DND-41 (cell line): ENCODE measurements at regions not wholly inside any gene's neighbourhood (a gene's known extent, or its start where the extent isn't known, plus 50 kb on each side); places are given as distances from the start of the nearest gene placed in this dataset.

Experiments used
- ATAC-seq: fragments of 200-7000 bp; cut with Tn5 transposase; 3 replicates; pipeline ENCODE4 v1.9.1; 2021; ENCODE audit warnings: low read depth; ENCODE audit not compliant: insufficient read depth
- DNase-seq: peaks from one replicate; pipeline ENCODE4 v3.0.0-alpha.2; 2020
- H2AFZ ChIP-seq: 2 replicates; pipeline ENCODE4 v1.6.0; 2012; ENCODE audit warnings: low read depth, low read length
- H3K27ac ChIP-seq: 2 replicates; pipeline ENCODE4 v1.5.1; 2012; ENCODE audit warnings: low read length, inconsistent platforms
- H3K27me3 ChIP-seq: fragments of 200-600 bp; sonication (generic); 2 replicates; pipeline ENCODE4 v1.6.0; 2012; ENCODE audit warnings: low read length, mild to moderate bottlenecking, inconsistent platforms; ENCODE audit not compliant: insufficient read depth, poor library complexity
- H3K36me3 ChIP-seq: 2 replicates; pipeline ENCODE4 v1.5.1; 2012; ENCODE audit warnings: low read length, inconsistent platforms; ENCODE audit not compliant: insufficient read depth
- H3K4me1 ChIP-seq: 2 replicates; pipeline ENCODE4 v1.5.1; 2012; ENCODE audit warnings: mild to moderate bottlenecking, low read length; ENCODE audit not compliant: insufficient read depth
- H3K4me2 ChIP-seq: 2 replicates; pipeline ENCODE4 v1.6.0; 2012; ENCODE audit warnings: mild to moderate bottlenecking, moderate library complexity, low read length, inconsistent platforms; ENCODE audit not compliant: insufficient read depth
- H3K4me3 ChIP-seq, 2 experiments: fragments of 200-600 bp in 1 of 2; shearing (Covaris generic) in 1 of 2; 2 replicates each; pipeline ENCODE4 v1.5.1; 2012 to 2016; ENCODE audit warnings: inconsistent platforms in 2 of 2, low read length in 2 of 2, mild to moderate bottlenecking in 2 of 2, low read depth in 1 of 2, moderate library complexity in 1 of 2
- H3K79me2 ChIP-seq: 2 replicates; pipeline ENCODE4 v1.6.0; 2012; ENCODE audit warnings: low read length, inconsistent platforms; ENCODE audit not compliant: insufficient read depth
- H3K9ac ChIP-seq: 2 replicates; pipeline ENCODE4 v1.6.0; 2012; ENCODE audit warnings: low read depth, mild to moderate bottlenecking, inconsistent platforms, low read length, moderate library complexity
- H3K9me3 ChIP-seq: 2 replicates; pipeline ENCODE4 v1.5.1; 2012; ENCODE audit warnings: low read length, moderate library complexity, mild to moderate bottlenecking, inconsistent platforms; ENCODE audit not compliant: insufficient read depth, severe bottlenecking
- H4K20me1 ChIP-seq: 2 replicates; pipeline ENCODE4 v1.6.0; 2012; ENCODE audit warnings: low read length; ENCODE audit not compliant: insufficient read depth
- CTCF ChIP-seq: IDR thresholded peaks from 2 replicates; pipeline ENCODE4 v1.5.1; 2012; ENCODE audit warnings: borderline replicate concordance, low read length, moderate library complexity, mild to moderate bottlenecking; ENCODE audit not compliant: poor library complexity, severe bottlenecking; ENCODE audit errors: extremely low read depth
- EZH2 ChIP-seq: IDR thresholded peaks from 3 replicates; pipeline ENCODE4 v1.6.1; 2012; ENCODE audit warnings: borderline replicate concordance, low read depth, mild to moderate bottlenecking, moderate library complexity, low read length, inconsistent platforms; ENCODE audit not compliant: severe bottlenecking

DNA sequence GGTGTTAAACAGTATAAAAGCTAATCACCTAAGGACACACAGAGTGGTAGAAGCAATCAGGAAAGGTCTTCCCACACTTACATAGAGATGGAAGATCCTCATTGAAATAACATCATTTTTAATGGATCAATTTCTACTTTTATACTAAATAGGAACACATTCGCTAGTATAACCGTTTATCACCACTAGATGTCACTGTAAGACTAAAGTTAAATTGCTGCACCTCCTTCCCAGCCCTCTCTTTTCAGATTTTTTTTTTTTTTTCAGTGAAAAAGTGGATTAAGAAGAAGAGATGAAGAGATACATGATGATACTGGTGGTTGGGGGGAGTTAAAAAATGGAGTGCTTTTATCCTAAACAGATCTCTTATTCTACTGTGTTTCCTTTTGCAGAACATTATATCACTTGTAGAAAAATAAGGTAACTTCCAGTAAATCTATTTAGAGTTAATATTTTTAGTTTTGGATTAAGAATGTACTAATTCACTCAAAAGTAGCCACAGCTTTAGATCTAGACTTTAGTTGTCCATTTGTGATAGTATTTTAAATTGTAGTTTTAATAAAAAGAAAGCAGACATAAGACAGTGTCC lies 116.9 kb upstream of the ARRDC3 start:
- Histone ChIP-seq H3K36me3 (no peaks in the 10 kb centered on the region), H3K27me3 (peaks cover 6% of the 10 kb centered on the region), H3K9ac (no peak overlapping the region), H3K9me3 (no peaks in the 10 kb centered on the region), H4K20me1 (no peaks in the 10 kb centered on the region), H2AFZ (no peak overlapping the region), H3K4me3 (no peak overlapping the region), H3K79me2 (no peaks in the 10 kb centered on the region), H3K4me2 (no peak overlapping the region), H3K27ac (no peak overlapping the region), H3K4me1 (no peaks in the 10 kb centered on the region)
- peak; percentile 70 for ATAC-seq
- TF ChIP-seq CTCF: peak; percentile 76
- TF ChIP-seq EZH2: no peak
- DNase-seq: no peak

GRCh38 chr5:91495699-91496098 lies 112.6 kb upstream of the ARRDC3 start:
- Histone ChIP-seq H3K27me3 (peaks cover 3% of the 10 kb centered on the region), H3K4me1 (no peaks in the 10 kb centered on the region), H3K27ac (no peak overlapping the region), H3K4me3 (no peak overlapping the region), H3K9ac (no peak overlapping the region), H3K9me3 (no peaks in the 10 kb centered on the region), H2AFZ (no peak overlapping the region), H3K36me3 (no peaks in the 10 kb centered on the region), H3K79me2 (no peaks in the 10 kb centered on the region), H4K20me1 (no peaks in the 10 kb centered on the region), H3K4me2 (no peak overlapping the region)
- no peak for ATAC-seq
- TF ChIP-seq EZH2 (no peak), CTCF (no peak)
- DNase-seq: no peak

- TF ChIP-seq EZH2 (no peak), CTCF (no peak)
- Histone ChIP-seq H3K36me3 (no peaks in the 10 kb centered on the region), H3K79me2 (no peaks in the 10 kb centered on the region), H3K9ac (no peak overlapping the region), H3K4me2 (no peak overlapping the region), H3K27me3 (peaks cover 3% of the 10 kb centered on the region), H3K27ac (no peak overlapping the region), H2AFZ (no peak overlapping the region), H3K4me1 (no peaks in the 10 kb centered on the region), H3K4me3 (no peak overlapping the region), H3K9me3 (no peaks in the 10 kb centered on the region), H4K20me1 (no peaks in the 10 kb centered on the region)
- ATAC-seq: no peak
- DNase-seq: no peak
These were observed 111.4 kb upstream of the ARRDC3 start for GRCh38 chr5:91494447-91494996.

GRCh38 chr5:91493086-91493485 lies 110.0 kb upstream of the ARRDC3 start:
- H3K36me3 ChIP-seq: no peaks in the 10 kb centered on the region
- peaks cover 3% of the 10 kb centered on the region for H3K27me3 ChIP-seq
- no peak for TF ChIP-seq EZH2
- no peak for TF ChIP-seq CTCF
- no peaks in the 10 kb centered on the region for H3K79me2 ChIP-seq
- H3K4me1 ChIP-seq: no peaks in the 10 kb centered on the region
- H3K4me2 ChIP-seq: no peak overlapping the region
- DNase-seq (no peak), ATAC-seq (no peak)
- no peak overlapping the region for H3K9ac ChIP-seq
- no peak overlapping the region for H3K4me3 ChIP-seq
- H2AFZ ChIP-seq: no peak overlapping the region
- H3K9me3 ChIP-seq: no peaks in the 10 kb centered on the region
- no peak overlapping the region for H3K27ac ChIP-seq
- H4K20me1 ChIP-seq: no peaks in the 10 kb centered on the region
